DOHH2 (cell line): ENCODE measurements at regions not wholly inside any gene's neighbourhood (a gene's known extent, or its start where the extent isn't known, plus 50 kb on each side); places are given as distances from the start of the nearest gene placed in this dataset.

Source experiments
- CTCF ChIP-seq: fragments of 200-600 bp; sonication (generic); IDR thresholded peaks from one replicate; pipeline ENCODE4 v1.5.1; 2014; ENCODE audit warnings: antibody characterized with exemption, mild to moderate bottlenecking, low read depth, low read length; ENCODE audit not compliant: poor library complexity, severe bottlenecking
- EZH2phosphoT487 ChIP-seq: fragments of 200-600 bp; sonication (generic); IDR thresholded peaks from 2 replicates; pipeline ENCODE4 v1.6.1; 2017; ENCODE audit warnings: borderline replicate concordance, mild to moderate bottlenecking, antibody characterized with exemption, low read length, moderate library complexity, mixed read lengths

- TF ChIP-seq CTCF, result no peak
- no peak for TF ChIP-seq EZH2phosphoT487
Observed at GRCh38 chr5:104754311-104754995, 1191.9 kb upstream of the NUDT12 start.
